ENCODE measurements at regions not wholly inside any gene's neighbourhood (a gene's known extent, or its start where the extent isn't known, plus 50 kb on each side); places are given as distances from the start of the nearest gene placed in this dataset.

DNA sequence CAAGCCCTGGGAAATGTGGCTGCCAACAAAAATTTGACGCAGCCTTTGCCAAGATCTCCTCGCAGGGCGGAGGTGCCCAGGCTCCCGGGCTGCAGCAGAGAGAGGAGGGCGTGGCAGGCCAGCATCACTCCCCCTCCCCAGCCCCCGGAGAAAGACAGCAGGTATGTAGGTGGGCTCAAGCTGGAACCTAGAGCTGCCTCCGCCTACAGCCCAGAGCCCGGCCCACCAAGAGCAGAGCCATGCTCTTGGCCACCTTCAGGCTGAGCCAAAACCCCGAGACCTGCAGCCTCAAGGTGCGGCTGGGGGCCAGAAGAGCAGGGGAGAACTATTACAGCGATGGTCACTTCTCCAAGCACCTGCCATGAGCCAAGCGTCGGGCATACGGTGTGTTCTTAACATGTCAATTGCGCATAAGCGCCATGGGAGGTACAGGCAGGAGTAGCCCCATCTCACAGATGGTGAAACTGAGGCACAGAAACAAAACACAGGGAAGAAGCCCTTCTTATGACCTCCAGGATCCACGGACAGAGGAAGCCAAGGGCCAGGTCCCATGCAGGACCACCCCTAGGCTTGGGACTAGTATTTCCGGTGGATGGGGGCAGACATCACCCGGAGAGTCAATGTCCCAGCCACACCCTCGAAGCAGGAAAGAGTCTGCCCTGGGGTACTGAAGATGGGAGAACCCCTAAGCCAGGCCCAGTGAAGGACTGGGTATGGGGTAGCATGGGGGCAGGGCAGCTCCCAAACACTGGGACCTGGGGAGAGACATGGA, 109.0 kb downstream of the NCOR2 start:
- no CpG with 5 or more reads among the region's 20 CpGs for WGBS (ENCODE audit: extremely low coverage, insufficient read length, low lambda C conversion rate)
- no peak overlapping the region for H2BK5ac ChIP-seq (ENCODE audit: insufficient read length, low read length)
- no peaks in the 10 kb centered on the region; the same call in 1 of the 2 replicates for H3K27me3 Mint-ChIP-seq (ENCODE audit: low read depth)
- no peak overlapping the region for H3K4ac ChIP-seq (ENCODE audit: low read depth, low read length)
- no peak overlapping the region for H2BK12ac ChIP-seq (ENCODE audit: insufficient read length, low read depth, low read length)
- no peak overlapping the region for H3K4me2 ChIP-seq (ENCODE audit: insufficient read depth, insufficient read length, low read length)
- H3K9me3 ChIP-seq (ENCODE audit: control insufficient read depth, low read depth, low read length) = no peaks in the 10 kb centered on the region
- H3K18ac ChIP-seq (ENCODE audit: insufficient read length, low read depth, low read length) = no peak overlapping the region
- peaks cover 3% of the 10 kb centered on the region for H4K20me1 ChIP-seq (ENCODE audit: control insufficient read depth, insufficient read depth, insufficient read length)
- no peak overlapping the region for H4K8ac ChIP-seq (replicated peaks; ENCODE audit: insufficient read length, low read depth, low read length)
- H3K79me2 ChIP-seq (ENCODE audit: insufficient read depth, low read length) = no peaks in the 10 kb centered on the region
- H3T11ph ChIP-seq (ENCODE audit: low read length) = no peak overlapping the region
- no peak overlapping the region for H4K5ac ChIP-seq (ENCODE audit: insufficient read length, low read depth, low read length)
- H3K14ac ChIP-seq (ENCODE audit: insufficient read depth, low read length) = no peak overlapping the region
- H3K27ac ChIP-seq (ENCODE audit: insufficient read length, low read depth, low read length) = no peak overlapping the region
- H3K4me3 Mint-ChIP-seq = no peak overlapping the region
- no peak overlapping the region for H2AFZ ChIP-seq (ENCODE audit: low read length)
- no peaks in the 10 kb centered on the region for H3K23me2 ChIP-seq (ENCODE audit: insufficient read length, low read depth, low read length, poor library complexity, severe bottlenecking)
- no peak overlapping the region for H4K91ac ChIP-seq (ENCODE audit: insufficient read length, low read depth, low read length)
- H2BK120ac ChIP-seq (ENCODE audit: low read depth, low read length, poor library complexity, severe bottlenecking) = no peak overlapping the region
- H3K23ac ChIP-seq (ENCODE audit: insufficient read length, low read depth, low read length) = no peak overlapping the region
- no peaks in the 10 kb centered on the region for H3K4me1 ChIP-seq (ENCODE audit: insufficient read depth, low read length)
- no peak overlapping the region for H2BK20ac ChIP-seq (ENCODE audit: low read depth, low read length, poor library complexity, severe bottlenecking)
- H3K9ac ChIP-seq (ENCODE audit: extremely low read depth, insufficient read length, low read length) = no peak overlapping the region
- no peak for DNase-seq
- no peak overlapping the region for H3K56ac ChIP-seq (ENCODE audit: insufficient read length, low read depth, low read length)
- no peak overlapping the region; a peak in 1 of 7 replicates for H3K27ac Mint-ChIP-seq
- no peak overlapping the region for H2BK15ac ChIP-seq (ENCODE audit: low read depth, low read length)
- TF ChIP-seq, protein P1, sequence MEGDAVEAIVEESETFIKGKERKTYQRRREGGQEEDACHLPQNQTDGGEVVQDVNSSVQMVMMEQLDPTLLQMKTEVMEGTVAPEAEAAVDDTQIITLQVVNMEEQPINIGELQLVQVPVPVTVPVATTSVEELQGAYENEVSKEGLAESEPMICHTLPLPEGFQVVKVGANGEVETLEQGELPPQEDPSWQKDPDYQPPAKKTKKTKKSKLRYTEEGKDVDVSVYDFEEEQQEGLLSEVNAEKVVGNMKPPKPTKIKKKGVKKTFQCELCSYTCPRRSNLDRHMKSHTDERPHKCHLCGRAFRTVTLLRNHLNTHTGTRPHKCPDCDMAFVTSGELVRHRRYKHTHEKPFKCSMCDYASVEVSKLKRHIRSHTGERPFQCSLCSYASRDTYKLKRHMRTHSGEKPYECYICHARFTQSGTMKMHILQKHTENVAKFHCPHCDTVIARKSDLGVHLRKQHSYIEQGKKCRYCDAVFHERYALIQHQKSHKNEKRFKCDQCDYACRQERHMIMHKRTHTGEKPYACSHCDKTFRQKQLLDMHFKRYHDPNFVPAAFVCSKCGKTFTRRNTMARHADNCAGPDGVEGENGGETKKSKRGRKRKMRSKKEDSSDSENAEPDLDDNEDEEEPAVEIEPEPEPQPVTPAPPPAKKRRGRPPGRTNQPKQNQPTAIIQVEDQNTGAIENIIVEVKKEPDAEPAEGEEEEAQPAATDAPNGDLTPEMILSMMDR (conservative IDR thresholded peaks at IDR 0.05) = no peak
- no peaks in the 10 kb centered on the region for H3K79me1 ChIP-seq (ENCODE audit: insufficient read depth, low read depth, low read length, poor library complexity, severe bottlenecking)
- H3K4me1 Mint-ChIP-seq = peaks cover 16 to 38% of the 10 kb centered on the region in 2 experiments
- peaks cover 14 to 57% (median 41%) of the 10 kb centered on the region in 3 experiments; a peak in 6 of 7 replicates for H3K36me3 Mint-ChIP-seq (ENCODE audit: insufficient read depth in 1 of 3, low read depth in 3 of 3)
- H3K9me3 Mint-ChIP-seq = no peaks in the 10 kb centered on the region; a peak in 1 of 5 replicates
- no peaks in the 10 kb centered on the region for H3K27me3 ChIP-seq (ENCODE audit: insufficient read depth, low read length)
- H2AK5ac ChIP-seq (ENCODE audit: insufficient read length, low read length) = no peak overlapping the region

Measured in H9 (cell line).